ENCODE measurements at regions not wholly inside any gene's neighbourhood (a gene's known extent, or its start where the extent isn't known, plus 50 kb on each side); places are given as distances from the start of the nearest gene placed in this dataset.

GRCh38 chr18:55699233-55699765 lies 111.3 kb upstream of the TCF4 start:
- TF ChIP-seq, protein P1, sequence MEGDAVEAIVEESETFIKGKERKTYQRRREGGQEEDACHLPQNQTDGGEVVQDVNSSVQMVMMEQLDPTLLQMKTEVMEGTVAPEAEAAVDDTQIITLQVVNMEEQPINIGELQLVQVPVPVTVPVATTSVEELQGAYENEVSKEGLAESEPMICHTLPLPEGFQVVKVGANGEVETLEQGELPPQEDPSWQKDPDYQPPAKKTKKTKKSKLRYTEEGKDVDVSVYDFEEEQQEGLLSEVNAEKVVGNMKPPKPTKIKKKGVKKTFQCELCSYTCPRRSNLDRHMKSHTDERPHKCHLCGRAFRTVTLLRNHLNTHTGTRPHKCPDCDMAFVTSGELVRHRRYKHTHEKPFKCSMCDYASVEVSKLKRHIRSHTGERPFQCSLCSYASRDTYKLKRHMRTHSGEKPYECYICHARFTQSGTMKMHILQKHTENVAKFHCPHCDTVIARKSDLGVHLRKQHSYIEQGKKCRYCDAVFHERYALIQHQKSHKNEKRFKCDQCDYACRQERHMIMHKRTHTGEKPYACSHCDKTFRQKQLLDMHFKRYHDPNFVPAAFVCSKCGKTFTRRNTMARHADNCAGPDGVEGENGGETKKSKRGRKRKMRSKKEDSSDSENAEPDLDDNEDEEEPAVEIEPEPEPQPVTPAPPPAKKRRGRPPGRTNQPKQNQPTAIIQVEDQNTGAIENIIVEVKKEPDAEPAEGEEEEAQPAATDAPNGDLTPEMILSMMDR (IDR thresholded peaks at IDR 0.05; ENCODE audit: low read length) = no peak
- no peak for TF ChIP-seq EZH2 (IDR thresholded peaks at IDR 0.05; ENCODE audit: borderline replicate concordance, low read length)
- no peak overlapping the region for H3K4me2 ChIP-seq (ENCODE audit: low read length)
- H3K79me2 ChIP-seq (ENCODE audit: insufficient read depth, low read length) = no peaks in the 10 kb centered on the region
- no peaks in the 10 kb centered on the region for H3K4me1 ChIP-seq (ENCODE audit: insufficient read depth, low read length, severe bottlenecking)
- H4K20me1 ChIP-seq (ENCODE audit: insufficient read depth, low read length) = no peaks in the 10 kb centered on the region
- H2AFZ ChIP-seq (ENCODE audit: low read length) = no peak overlapping the region
- no peak overlapping the region for H3K4me3 ChIP-seq (ENCODE audit: low read depth, low read length, poor library complexity, severe bottlenecking)
- no peak overlapping the region for H3K9ac ChIP-seq (ENCODE audit: low read length)
- no peaks in the 10 kb centered on the region for H3K36me3 ChIP-seq (ENCODE audit: insufficient read depth, low read length)
- H3K9me3 ChIP-seq (ENCODE audit: low read length) = no peaks in the 10 kb centered on the region
- H3K27ac ChIP-seq (ENCODE audit: low read depth, low read length, poor library complexity, severe bottlenecking) = no peak overlapping the region
- no peaks in the 10 kb centered on the region for H3K27me3 ChIP-seq (ENCODE audit: insufficient read depth, low read length)
- no peaks in the 10 kb centered on the region for H3K9me2 ChIP-seq (ENCODE audit: low read depth, low read length)
- no peaks in the 10 kb centered on the region for H3F3A ChIP-seq (ENCODE audit: insufficient read depth, low read length)

- H3K4me2 ChIP-seq (ENCODE audit: low read length) = no peak overlapping the region
- H4K20me1 ChIP-seq (ENCODE audit: insufficient read depth, low read length) = no peaks in the 10 kb centered on the region
- H3K27ac ChIP-seq (ENCODE audit: low read depth, low read length, poor library complexity, severe bottlenecking) = no peak overlapping the region
- no peaks in the 10 kb centered on the region for H3K4me1 ChIP-seq (ENCODE audit: insufficient read depth, low read length, severe bottlenecking)
- no peaks in the 10 kb centered on the region for H3K36me3 ChIP-seq (ENCODE audit: insufficient read depth, low read length)
- no peaks in the 10 kb centered on the region for H3F3A ChIP-seq (ENCODE audit: insufficient read depth, low read length)
- H3K4me3 ChIP-seq (ENCODE audit: low read depth, low read length, poor library complexity, severe bottlenecking) = no peak overlapping the region
- H3K9me2 ChIP-seq (ENCODE audit: low read depth, low read length) = no peaks in the 10 kb centered on the region
- no peaks in the 10 kb centered on the region for H3K27me3 ChIP-seq (ENCODE audit: insufficient read depth, low read length)
- H3K79me2 ChIP-seq (ENCODE audit: insufficient read depth, low read length) = no peaks in the 10 kb centered on the region
- no peak overlapping the region for H3K9ac ChIP-seq (ENCODE audit: low read length)
- no peak overlapping the region for H2AFZ ChIP-seq (ENCODE audit: low read length)
- no peaks in the 10 kb centered on the region for H3K9me3 ChIP-seq (ENCODE audit: low read length)
- TF ChIP-seq, protein P1 (IDR thresholded peaks at IDR 0.05; ENCODE audit: low read length) = no peak
- TF ChIP-seq EZH2 (IDR thresholded peaks at IDR 0.05; ENCODE audit: borderline replicate concordance, low read length) = no peak
Observed at GRCh38 chr18:55696811-55697210, 108.8 kb upstream of the TCF4 start.

GRCh38 chr18:55695091-55695490 lies 107.1 kb upstream of the TCF4 start:
- TF ChIP-seq, protein P1 (IDR thresholded peaks at IDR 0.05; ENCODE audit: low read length) = no peak
- no peak for TF ChIP-seq EZH2 (IDR thresholded peaks at IDR 0.05; ENCODE audit: borderline replicate concordance, low read length)
- no peaks in the 10 kb centered on the region for H3K9me3 ChIP-seq (ENCODE audit: low read length)
- H3K27ac ChIP-seq (ENCODE audit: low read depth, low read length, poor library complexity, severe bottlenecking) = no peak overlapping the region
- no peaks in the 10 kb centered on the region for H4K20me1 ChIP-seq (ENCODE audit: insufficient read depth, low read length)
- no peaks in the 10 kb centered on the region for H3K4me1 ChIP-seq (ENCODE audit: insufficient read depth, low read length, severe bottlenecking)
- H3K27me3 ChIP-seq (ENCODE audit: insufficient read depth, low read length) = no peaks in the 10 kb centered on the region; the same call in 1 of the 2 replicates
- H3K36me3 ChIP-seq (ENCODE audit: insufficient read depth, low read length) = no peaks in the 10 kb centered on the region
- no peak overlapping the region for H3K9ac ChIP-seq (ENCODE audit: low read length)
- H3K4me2 ChIP-seq (ENCODE audit: low read length) = no peak overlapping the region
- no peaks in the 10 kb centered on the region for H3F3A ChIP-seq (ENCODE audit: insufficient read depth, low read length)
- no peak overlapping the region for H3K4me3 ChIP-seq (ENCODE audit: low read depth, low read length, poor library complexity, severe bottlenecking)
- no peaks in the 10 kb centered on the region for H3K79me2 ChIP-seq (ENCODE audit: insufficient read depth, low read length)
- H3K9me2 ChIP-seq (ENCODE audit: low read depth, low read length) = no peaks in the 10 kb centered on the region
- H2AFZ ChIP-seq (ENCODE audit: low read length) = no peak overlapping the region

All from OCI-LY1 (cell line).